ENCODE measurements at regions not wholly inside any gene's neighbourhood (a gene's known extent, or its start where the extent isn't known, plus 50 kb on each side); places are given as distances from the start of the nearest gene placed in this dataset.
A peak's percentile ranks its signal among the peaks of the same experiment; 100 is the strongest.

GRCh38 chr14:65219353-65219752 is 117.0 kb upstream of the MAX start:
- Histone ChIP-seq H3K27ac (no peak overlapping the region), H3K36me3 (no peaks in the 10 kb centered on the region), H3K9me3 (no peaks in the 10 kb centered on the region), H3K4me3 (no peak overlapping the region), H3K27me3 (no peaks in the 10 kb centered on the region), H3K4me1 (no peaks in the 10 kb centered on the region)
- DNase-seq (ENCODE audit: low spot score): no peak
- TF ChIP-seq, protein P1, sequence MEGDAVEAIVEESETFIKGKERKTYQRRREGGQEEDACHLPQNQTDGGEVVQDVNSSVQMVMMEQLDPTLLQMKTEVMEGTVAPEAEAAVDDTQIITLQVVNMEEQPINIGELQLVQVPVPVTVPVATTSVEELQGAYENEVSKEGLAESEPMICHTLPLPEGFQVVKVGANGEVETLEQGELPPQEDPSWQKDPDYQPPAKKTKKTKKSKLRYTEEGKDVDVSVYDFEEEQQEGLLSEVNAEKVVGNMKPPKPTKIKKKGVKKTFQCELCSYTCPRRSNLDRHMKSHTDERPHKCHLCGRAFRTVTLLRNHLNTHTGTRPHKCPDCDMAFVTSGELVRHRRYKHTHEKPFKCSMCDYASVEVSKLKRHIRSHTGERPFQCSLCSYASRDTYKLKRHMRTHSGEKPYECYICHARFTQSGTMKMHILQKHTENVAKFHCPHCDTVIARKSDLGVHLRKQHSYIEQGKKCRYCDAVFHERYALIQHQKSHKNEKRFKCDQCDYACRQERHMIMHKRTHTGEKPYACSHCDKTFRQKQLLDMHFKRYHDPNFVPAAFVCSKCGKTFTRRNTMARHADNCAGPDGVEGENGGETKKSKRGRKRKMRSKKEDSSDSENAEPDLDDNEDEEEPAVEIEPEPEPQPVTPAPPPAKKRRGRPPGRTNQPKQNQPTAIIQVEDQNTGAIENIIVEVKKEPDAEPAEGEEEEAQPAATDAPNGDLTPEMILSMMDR (IDR thresholded peaks at IDR 0.05): no peak

DNA sequence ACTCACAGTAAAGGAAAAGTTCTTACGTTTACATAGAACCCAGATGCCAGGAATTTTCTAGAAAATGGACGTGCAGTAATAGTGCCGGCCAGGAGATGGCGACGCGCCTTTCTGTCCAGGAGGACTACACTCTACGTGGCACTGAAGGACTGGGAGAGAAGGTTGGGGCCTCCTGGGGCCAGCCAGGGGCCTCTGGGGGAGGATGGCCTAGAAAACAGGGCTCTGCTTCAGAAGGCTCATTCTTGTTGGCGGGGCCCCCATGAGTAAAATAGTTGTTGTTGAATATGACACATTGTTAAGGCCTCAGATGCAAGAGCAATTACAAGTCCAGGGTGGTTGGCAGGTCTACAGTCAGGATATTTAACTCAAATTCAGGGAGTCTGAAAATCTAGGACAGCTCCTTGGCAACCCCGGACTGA is 120.1 kb upstream of the MAX start:
- TF ChIP-seq, protein P1 (IDR thresholded peaks at IDR 0.05): peak; percentile 62 to 76
- Histone ChIP-seq H3K4me1 (no peaks in the 10 kb centered on the region), H3K27me3 (no peaks in the 10 kb centered on the region), H3K27ac (no peak overlapping the region), H3K36me3 (no peaks in the 10 kb centered on the region), H3K4me3 (no peak overlapping the region), H3K9me3 (no peaks in the 10 kb centered on the region)
- DNase-seq (ENCODE audit: low spot score): no peak

DNA sequence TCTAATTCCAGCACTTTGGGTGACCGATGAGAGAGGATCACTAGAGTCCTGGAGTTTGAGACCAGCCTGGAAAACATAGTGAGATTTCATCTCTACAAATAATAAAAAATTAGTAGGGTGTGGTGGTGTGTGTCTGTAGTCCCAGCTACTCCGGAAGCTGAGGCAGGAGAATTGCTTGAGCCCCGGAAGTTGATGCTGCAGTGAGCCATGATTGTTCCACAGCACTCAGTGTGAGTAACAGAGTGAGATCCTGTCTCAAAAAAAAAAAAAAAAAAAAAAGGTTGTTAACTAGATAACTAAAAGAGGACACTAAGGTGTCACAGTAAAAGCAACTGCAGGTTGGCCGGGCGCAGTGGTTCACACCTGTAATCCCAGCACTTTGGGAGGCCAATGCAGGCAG is 121.3 kb upstream of the MAX start:
- no peak for DNase-seq (ENCODE audit: low spot score)
- Histone ChIP-seq H3K9me3 (no peaks in the 10 kb centered on the region), H3K27me3 (no peaks in the 10 kb centered on the region), H3K36me3 (no peaks in the 10 kb centered on the region), H3K27ac (no peak overlapping the region), H3K4me3 (no peak overlapping the region), H3K4me1 (no peaks in the 10 kb centered on the region)
- TF ChIP-seq, protein P1 (IDR thresholded peaks at IDR 0.05): no peak

GRCh38 chr14:65224799-65225198 is 122.5 kb upstream of the MAX start:
- TF ChIP-seq, protein P1 (IDR thresholded peaks at IDR 0.05): no peak
- H3K4me1 ChIP-seq: peaks cover 0 to 9% of the 10 kb centered on the region in 2 donors
- H3K27ac ChIP-seq: no peak overlapping the region
- no peaks in the 10 kb centered on the region for H3K9me3 ChIP-seq
- no peak overlapping the region for H3K4me3 ChIP-seq
- H3K36me3 ChIP-seq: no peaks in the 10 kb centered on the region
- no peak for DNase-seq (ENCODE audit: low spot score)
- no peaks in the 10 kb centered on the region for H3K27me3 ChIP-seq

DNA sequence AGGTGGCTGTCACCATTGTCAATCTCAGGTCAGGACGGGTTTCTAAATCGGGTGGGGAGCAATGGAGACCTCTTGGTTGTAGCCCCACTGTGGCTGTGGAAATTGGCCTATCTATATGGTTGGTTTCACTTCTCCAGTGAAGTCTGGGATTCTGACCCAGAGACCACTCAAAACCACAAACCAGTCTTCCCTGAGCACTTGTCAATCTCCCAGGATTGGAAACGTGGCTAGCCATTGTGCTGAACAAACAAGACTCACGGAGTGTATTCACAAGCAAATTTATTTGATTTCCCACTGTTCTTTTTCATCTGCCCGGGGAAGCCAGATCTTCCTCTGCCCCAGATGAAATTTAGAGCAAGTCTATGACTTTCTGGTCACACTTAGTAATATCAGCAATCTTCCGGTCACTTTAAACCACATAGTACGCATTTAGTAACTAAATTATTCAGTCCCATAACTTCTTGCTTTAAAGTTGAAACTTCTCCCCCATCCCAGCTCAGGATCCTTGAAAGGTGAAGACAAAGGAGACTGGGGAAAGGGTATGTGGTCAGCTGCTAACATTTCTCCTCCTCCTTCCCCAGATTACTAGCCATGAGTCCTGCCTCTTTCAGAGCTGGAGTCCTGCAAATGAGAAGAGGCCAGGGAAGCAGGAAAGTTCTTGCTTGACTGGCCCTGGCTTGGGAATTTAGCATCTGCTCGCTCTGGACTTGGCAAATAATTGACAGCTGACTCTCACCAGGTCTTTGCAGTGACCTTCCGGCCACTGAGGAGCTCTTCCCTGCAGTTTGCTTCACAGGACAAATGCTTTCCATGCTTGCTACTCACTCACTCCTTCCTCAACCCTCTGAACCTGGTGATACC is 123.2 kb upstream of the MAX start:
- peaks cover 0 to 16% of the 10 kb centered on the region in 2 donors for H3K4me1 ChIP-seq
- H3K4me3 ChIP-seq: no peak overlapping the region
- TF ChIP-seq, protein P1 (IDR thresholded peaks at IDR 0.05): no peak
- H3K9me3 ChIP-seq: no peaks in the 10 kb centered on the region
- H3K27ac ChIP-seq: no peak overlapping the region
- no peaks in the 10 kb centered on the region for H3K27me3 ChIP-seq
- DNase-seq (ENCODE audit: low spot score): no peak
- H3K36me3 ChIP-seq: no peaks in the 10 kb centered on the region
